ENCODE measurements at regions not wholly inside any gene's neighbourhood (a gene's known extent, or its start where the extent isn't known, plus 50 kb on each side); places are given as distances from the start of the nearest gene placed in this dataset.

DNA sequence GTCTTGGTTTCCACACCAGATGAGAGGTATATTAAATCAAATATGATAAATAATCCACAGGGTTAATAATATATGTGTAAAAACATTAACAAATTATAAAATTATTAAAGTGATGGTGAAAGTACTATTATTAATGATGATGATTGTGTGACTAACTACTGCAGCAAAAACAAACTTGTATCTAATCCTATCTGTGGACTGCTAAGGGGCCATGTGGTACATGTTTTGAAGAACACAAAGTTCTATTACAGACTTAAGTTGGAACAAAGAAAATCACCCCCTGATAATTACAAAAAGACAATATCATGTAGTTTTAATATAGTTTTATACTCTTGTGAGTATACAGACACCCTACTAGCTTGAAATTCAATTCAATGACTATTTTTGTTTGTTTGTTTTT lies 504.2 kb upstream of the NBEA start:
- no peak for ATAC-seq
- Mint-ChIP-seq H3K27me3 (no peaks in the 10 kb centered on the region), H3K4me3 (no peak overlapping the region), H3K4me1 (no peaks in the 10 kb centered on the region), H3K9me3 (no peaks in the 10 kb centered on the region), H3K27ac (no peak overlapping the region), H3K36me3 (no peaks in the 10 kb centered on the region)

GRCh38 chr13:34452831-34453230 lies 489.2 kb upstream of the NBEA start:
- H3K36me3 Mint-ChIP-seq = no peaks in the 10 kb centered on the region
- no peaks in the 10 kb centered on the region for H3K27me3 Mint-ChIP-seq
- no peaks in the 10 kb centered on the region for H3K4me1 Mint-ChIP-seq
- H3K4me3 Mint-ChIP-seq = no peak overlapping the region
- H3K27ac Mint-ChIP-seq = no peak overlapping the region
- peaks cover 3% of the 10 kb centered on the region for H3K9me3 Mint-ChIP-seq
- no peak for ATAC-seq

- no peaks in the 10 kb centered on the region for H3K27me3 Mint-ChIP-seq
- no peaks in the 10 kb centered on the region for H3K4me1 Mint-ChIP-seq
- H3K4me3 Mint-ChIP-seq = no peak overlapping the region
- H3K36me3 Mint-ChIP-seq = no peaks in the 10 kb centered on the region
- no peak overlapping the region for H3K27ac Mint-ChIP-seq
- H3K9me3 Mint-ChIP-seq = no peaks in the 10 kb centered on the region
- ATAC-seq = no peak
Observed at GRCh38 chr13:34458756-34459715, 483.0 kb upstream of the NBEA start.

DNA sequence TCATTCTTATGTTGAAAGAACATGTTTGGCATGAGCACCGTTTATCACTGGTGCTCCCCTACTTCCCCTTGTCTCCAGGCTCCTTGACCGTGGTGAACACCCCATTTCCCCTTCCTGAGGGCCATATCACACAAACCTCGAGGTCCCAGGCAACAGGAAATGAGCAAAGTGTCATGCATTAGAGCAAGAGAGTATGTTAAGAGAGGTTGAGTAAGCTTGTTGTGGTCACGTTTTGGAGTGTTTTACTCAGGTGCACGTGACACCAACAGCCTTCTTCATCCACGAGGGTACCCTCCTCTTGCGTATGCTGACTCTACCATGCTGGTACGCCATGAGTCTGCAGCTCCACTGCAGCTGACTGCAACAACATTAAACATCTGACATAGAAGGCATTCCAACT lies 482.2 kb upstream of the NBEA start:
- H3K36me3 Mint-ChIP-seq = no peaks in the 10 kb centered on the region
- no peak overlapping the region for H3K4me3 Mint-ChIP-seq
- H3K27me3 Mint-ChIP-seq = no peaks in the 10 kb centered on the region
- H3K27ac Mint-ChIP-seq = no peak overlapping the region
- no peaks in the 10 kb centered on the region for H3K4me1 Mint-ChIP-seq
- no peaks in the 10 kb centered on the region for H3K9me3 Mint-ChIP-seq
- no peak for ATAC-seq

- ATAC-seq = no peak
- H3K9me3 Mint-ChIP-seq = no peaks in the 10 kb centered on the region
- H3K27me3 Mint-ChIP-seq = no peaks in the 10 kb centered on the region
- H3K4me3 Mint-ChIP-seq = no peak overlapping the region
- no peaks in the 10 kb centered on the region for H3K4me1 Mint-ChIP-seq
- no peaks in the 10 kb centered on the region for H3K36me3 Mint-ChIP-seq
- no peak overlapping the region for H3K27ac Mint-ChIP-seq
Observed at GRCh38 chr13:34462843-34463242, 479.2 kb upstream of the NBEA start.

DNA sequence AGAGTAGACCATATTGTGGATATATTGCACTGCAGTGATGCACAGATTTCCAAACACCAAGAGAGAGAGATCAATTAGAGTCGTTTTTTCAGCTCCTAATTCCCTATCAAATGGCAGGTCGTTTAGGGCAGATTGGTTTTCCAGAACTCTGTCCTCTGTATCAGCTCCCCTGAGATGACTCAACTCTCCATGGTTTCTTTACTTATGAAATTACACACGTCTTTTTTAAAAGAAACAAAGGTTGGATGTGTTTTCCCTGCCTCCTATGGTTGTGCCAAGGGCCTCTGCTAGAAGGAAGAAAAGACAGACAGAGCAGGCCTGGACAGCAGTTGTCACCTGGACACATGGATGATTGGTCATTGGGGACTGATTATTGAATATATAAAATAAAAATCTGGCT lies 478.1 kb upstream of the NBEA start:
- Mint-ChIP-seq H3K27ac (no peak overlapping the region), H3K4me1 (no peaks in the 10 kb centered on the region), H3K36me3 (no peaks in the 10 kb centered on the region), H3K9me3 (no peaks in the 10 kb centered on the region), H3K4me3 (no peak overlapping the region), H3K27me3 (no peaks in the 10 kb centered on the region)
- no peak for ATAC-seq

- Mint-ChIP-seq H3K4me3 (no peak overlapping the region), H3K9me3 (no peaks in the 10 kb centered on the region), H3K27ac (no peak overlapping the region), H3K4me1 (no peaks in the 10 kb centered on the region), H3K36me3 (no peaks in the 10 kb centered on the region), H3K27me3 (no peaks in the 10 kb centered on the region)
- no peak for ATAC-seq
Observed at GRCh38 chr13:34465423-34465922, 476.6 kb upstream of the NBEA start.

GRCh38 chr13:34466301-34466700 lies 475.8 kb upstream of the NBEA start:
- Mint-ChIP-seq H3K9me3 (no peaks in the 10 kb centered on the region), H3K4me3 (no peak overlapping the region), H3K36me3 (no peaks in the 10 kb centered on the region), H3K4me1 (no peaks in the 10 kb centered on the region), H3K27me3 (no peaks in the 10 kb centered on the region), H3K27ac (no peak overlapping the region)
- ATAC-seq = no peak

DNA sequence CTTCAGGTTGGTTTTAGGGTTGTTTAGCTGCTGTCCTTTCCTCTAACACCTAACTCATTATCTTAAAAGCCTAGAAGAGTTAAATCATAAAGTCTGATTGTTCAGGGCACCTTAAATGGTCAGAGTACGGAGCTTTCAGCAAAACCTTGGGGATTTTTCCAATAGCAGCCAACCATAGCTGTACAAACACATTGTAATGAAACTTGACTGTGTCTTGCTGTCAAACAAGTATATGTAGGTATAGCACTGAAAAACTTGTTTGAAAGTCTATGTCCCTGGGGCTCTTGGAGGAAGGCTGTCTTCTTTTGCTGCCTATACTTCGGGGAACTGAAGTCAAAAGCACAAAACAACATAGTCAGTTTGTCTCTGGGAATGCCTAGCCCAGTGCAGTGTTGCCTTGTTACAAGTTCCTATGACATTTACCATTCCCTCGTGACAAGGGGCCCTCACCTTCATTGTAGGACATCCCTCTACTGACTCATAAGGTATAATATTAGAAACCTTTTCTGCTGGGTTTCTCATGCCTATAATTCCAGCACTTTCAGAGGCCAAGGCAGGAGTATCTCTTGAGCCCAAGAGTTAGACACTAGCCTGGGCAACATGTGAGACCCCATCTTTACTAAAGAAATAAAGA lies 474.5 kb upstream of the NBEA start:
- no peaks in the 10 kb centered on the region for H3K4me1 Mint-ChIP-seq
- H3K9me3 Mint-ChIP-seq = no peaks in the 10 kb centered on the region
- H3K4me3 Mint-ChIP-seq = no peak overlapping the region
- ATAC-seq = no peak
- H3K27ac Mint-ChIP-seq = no peak overlapping the region
- no peaks in the 10 kb centered on the region for H3K36me3 Mint-ChIP-seq
- no peaks in the 10 kb centered on the region for H3K27me3 Mint-ChIP-seq

GRCh38 chr13:34469196-34469986 lies 472.7 kb upstream of the NBEA start:
- ATAC-seq = no peak
- Mint-ChIP-seq H3K27me3 (no peaks in the 10 kb centered on the region), H3K9me3 (no peaks in the 10 kb centered on the region), H3K36me3 (no peaks in the 10 kb centered on the region), H3K4me3 (no peak overlapping the region), H3K4me1 (no peaks in the 10 kb centered on the region), H3K27ac (no peak overlapping the region)

DNA sequence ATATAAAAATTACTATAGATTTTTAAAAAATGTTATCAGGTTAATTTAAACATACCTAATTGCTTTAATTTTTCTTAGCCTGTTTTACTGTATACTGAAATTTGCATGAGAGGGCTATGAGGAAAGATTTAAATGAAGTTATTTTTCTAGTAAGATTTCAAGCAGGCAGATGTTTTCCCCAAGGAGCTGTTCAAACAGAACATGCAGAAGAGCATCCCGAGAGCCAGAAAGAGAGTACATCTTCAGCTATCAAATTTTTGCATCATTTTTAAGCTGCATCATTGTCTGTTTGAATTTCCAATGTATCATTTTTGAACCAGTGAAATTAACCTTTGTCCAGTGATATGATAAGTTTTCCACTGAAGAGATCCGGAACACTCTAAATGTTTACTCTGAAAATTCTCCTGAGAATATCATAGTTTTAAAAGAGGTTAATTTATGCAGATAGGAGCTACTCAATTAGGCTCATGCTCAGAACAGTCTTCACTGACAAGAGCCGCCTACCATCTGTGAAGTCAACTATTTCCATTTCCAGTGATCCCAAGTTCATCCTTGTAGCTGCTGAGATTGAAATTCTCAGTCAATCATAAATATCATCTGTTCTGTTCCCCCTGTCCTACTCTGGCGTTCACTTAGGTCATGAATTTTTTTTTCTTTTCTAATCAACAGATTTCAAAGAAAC lies 467.7 kb upstream of the NBEA start:
- no peaks in the 10 kb centered on the region for H3K4me1 Mint-ChIP-seq
- no peaks in the 10 kb centered on the region for H3K9me3 Mint-ChIP-seq
- no peak overlapping the region for H3K4me3 Mint-ChIP-seq
- H3K36me3 Mint-ChIP-seq = no peaks in the 10 kb centered on the region
- no peak overlapping the region for H3K27ac Mint-ChIP-seq
- ATAC-seq = no peak
- no peaks in the 10 kb centered on the region for H3K27me3 Mint-ChIP-seq

DNA sequence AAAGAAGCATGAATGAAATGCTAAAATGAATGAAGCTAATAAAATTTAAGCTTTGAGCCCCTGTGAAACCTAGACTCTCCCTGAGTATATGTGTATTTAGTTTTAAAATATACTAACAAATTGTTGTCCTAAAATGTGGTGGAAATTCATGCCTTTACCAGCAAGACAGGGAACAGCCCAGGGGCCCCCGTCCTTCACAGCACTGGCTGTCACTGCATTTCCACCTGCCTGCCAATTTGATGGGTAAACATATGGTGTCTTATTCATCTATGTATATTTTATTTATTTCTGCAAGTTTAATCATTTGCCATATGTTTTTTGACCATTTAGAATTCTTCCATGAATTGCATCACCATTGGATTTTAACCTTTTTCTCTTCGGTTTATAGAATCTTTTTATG lies 463.7 kb upstream of the NBEA start:
- H3K27ac Mint-ChIP-seq = no peak overlapping the region
- no peaks in the 10 kb centered on the region for H3K4me1 Mint-ChIP-seq
- H3K4me3 Mint-ChIP-seq = no peak overlapping the region

GRCh38 chr13:34502011-34502410 lies 440.1 kb upstream of the NBEA start:
- Mint-ChIP-seq H3K4me1 (no peaks in the 10 kb centered on the region), H3K27me3 (no peaks in the 10 kb centered on the region), H3K9me3 (peaks cover 8% of the 10 kb centered on the region), H3K27ac (no peak overlapping the region), H3K36me3 (no peaks in the 10 kb centered on the region), H3K4me3 (no peak overlapping the region)
- no peak for ATAC-seq

More for the DNA sequence above, 463.7 kb upstream of the NBEA start:
- ATAC-seq = no peak
- no peaks in the 10 kb centered on the region for H3K9me3 Mint-ChIP-seq
- H3K27me3 Mint-ChIP-seq = no peaks in the 10 kb centered on the region
- no peaks in the 10 kb centered on the region for H3K36me3 Mint-ChIP-seq

DNA sequence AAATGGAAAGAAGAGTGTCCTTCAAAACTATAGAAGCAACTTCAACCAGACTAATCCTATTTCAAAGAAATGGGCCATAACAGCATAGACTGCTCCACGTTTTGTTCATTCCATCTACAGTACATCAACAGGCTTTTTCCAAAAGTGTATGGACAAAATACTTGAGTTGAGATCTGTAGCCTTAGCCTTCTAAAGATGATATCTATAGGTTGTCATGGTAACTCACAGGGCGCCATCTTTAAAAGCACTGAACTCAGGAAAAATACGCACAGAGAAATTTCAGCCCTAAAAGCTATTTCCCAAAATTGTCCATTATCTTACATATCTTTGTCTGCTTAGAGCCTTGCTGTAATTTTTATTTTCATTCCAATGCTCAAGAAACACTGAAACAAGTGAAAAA lies 439.4 kb upstream of the NBEA start:
- Mint-ChIP-seq H3K27ac (no peak overlapping the region), H3K27me3 (no peaks in the 10 kb centered on the region), H3K4me3 (no peak overlapping the region), H3K4me1 (no peaks in the 10 kb centered on the region), H3K9me3 (peaks cover 13% of the 10 kb centered on the region), H3K36me3 (no peaks in the 10 kb centered on the region)
- no peak for ATAC-seq

GRCh38 chr13:34506796-34507195 lies 435.3 kb upstream of the NBEA start:
- ATAC-seq = no peak
- Mint-ChIP-seq H3K36me3 (no peaks in the 10 kb centered on the region), H3K27ac (no peak overlapping the region), H3K9me3 (peaks cover 15% of the 10 kb centered on the region), H3K27me3 (no peaks in the 10 kb centered on the region), H3K4me1 (no peaks in the 10 kb centered on the region), H3K4me3 (no peak overlapping the region)
